Hematopoietic multipotent progenitor cell treated with erythropoietin and hydrocortisone succinate and interleukin-3 and kit ligand, for 4 days (in vitro differentiated cells): ENCODE measurements at regions not wholly inside any gene's neighbourhood (a gene's known extent, or its start where the extent isn't known, plus 50 kb on each side); places are given as distances from the start of the nearest gene placed in this dataset.
A peak's percentile ranks its signal among the peaks of the same experiment; 100 is the strongest.

Source experiments
- DNase-seq: peaks from one replicate; pipeline ENCODE4 v3.0.0-alpha.2; 2015

GRCh38 chr6:14031516-14031915 lies 86.1 kb upstream of the CD83 start:
- no peak for DNase-seq

- DNase-seq = no peak
Measured at GRCh38 chr6:14035071-14035847, 82.3 kb upstream of the CD83 start.

GRCh38 chr6:14035874-14036273 lies 81.7 kb upstream of the CD83 start:
- no peak for DNase-seq

GRCh38 chr6:14036911-14037310 lies 80.7 kb upstream of the CD83 start:
- DNase-seq = no peak

- peak; percentile 30 for DNase-seq
Measured at GRCh38 chr6:14037402-14038277, 79.9 kb upstream of the CD83 start.

GRCh38 chr6:14038467-14039437 lies 78.8 kb upstream of the CD83 start:
- DNase-seq = peak; percentile 14

- peak; percentile 5 for DNase-seq
Measured at GRCh38 chr6:14040042-14040441, 77.5 kb upstream of the CD83 start.

- peak; percentile 70 for DNase-seq
Measured at GRCh38 chr6:14046476-14047068, 71.0 kb upstream of the CD83 start.

DNA sequence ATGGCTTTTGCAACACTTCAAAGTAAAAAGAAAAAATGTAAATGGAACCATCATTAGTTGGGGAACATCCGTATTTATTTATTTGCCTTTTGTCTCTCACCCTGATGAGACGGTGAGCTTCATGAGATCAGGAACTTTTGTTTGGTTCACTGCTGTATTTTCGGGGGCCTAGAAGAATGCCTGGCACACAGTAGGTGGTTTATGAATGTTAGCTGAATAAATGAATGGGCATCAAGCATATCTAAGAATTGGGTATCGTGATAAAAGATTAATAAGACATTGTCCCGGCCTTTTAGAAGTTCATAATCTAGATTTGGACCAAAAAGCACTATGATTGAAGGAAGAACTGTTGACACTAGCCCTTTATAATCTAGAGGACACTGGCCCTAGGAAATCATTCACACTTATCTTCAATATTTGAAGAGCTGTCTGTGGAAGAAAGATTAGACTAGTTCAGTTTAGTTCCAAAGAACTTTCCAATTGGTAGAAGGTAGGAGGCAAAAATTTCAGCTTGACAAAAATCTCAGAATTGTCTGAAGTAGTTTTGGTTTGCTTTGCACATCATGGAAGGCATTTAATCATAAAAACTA lies 70.3 kb upstream of the CD83 start:
- no peak for DNase-seq

DNA sequence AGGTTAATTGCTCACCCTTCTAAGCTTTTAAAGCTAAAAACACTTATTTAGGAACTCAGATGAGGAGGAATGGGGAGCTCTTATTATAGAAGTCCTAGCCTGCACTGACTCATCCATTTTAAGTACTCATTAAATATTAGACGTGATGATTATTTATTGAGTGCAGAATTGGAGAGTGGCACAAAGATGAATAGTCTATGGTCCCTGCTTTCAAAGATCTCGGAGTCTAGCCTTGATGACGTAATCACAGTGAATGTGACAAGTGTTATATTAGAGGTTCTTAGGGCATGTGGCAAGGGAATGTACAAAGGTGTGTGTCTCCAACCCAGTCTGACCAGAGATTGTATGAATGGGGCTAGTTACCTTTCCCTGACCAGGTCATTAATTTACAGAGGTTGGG lies 68.7 kb upstream of the CD83 start:
- no peak for DNase-seq

DNA sequence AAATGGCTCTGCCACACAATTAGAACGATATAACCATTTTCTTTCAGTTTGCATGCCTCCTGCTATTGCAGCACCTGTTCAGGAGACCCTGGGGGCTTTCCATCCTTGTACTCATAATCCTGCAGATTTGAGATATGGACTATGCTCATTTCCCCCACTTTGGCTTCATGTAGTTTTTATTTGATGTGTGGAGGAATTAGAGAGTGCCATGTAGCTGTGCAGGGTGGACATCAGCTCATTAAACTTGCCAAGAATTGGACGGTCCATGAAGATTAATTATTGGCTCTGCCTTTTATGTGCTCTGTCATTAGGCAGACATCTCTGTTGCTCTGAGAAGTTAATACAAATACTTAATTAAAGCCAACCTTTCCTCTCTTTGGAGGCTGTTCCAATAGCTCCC lies 66.2 kb upstream of the CD83 start:
- DNase-seq = no peak

DNA sequence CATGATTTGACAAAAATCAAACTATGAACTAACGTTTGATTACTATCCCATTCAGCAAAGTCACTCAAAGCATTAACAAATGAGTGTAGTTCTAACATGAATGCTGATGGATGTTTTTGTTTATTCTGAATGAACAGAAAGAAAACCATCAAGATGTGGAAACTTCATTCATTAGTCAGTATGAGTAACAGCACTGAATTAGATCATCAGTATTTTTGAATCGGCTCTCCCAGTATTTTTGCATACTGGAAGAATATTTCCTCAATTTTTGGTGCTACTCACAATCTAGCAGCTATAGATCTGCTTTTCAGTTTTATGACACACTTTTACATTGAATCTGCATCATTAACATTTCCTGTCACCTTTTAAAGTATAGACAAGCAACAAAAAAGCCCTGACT lies 63.8 kb upstream of the CD83 start:
- no peak for DNase-seq

DNA sequence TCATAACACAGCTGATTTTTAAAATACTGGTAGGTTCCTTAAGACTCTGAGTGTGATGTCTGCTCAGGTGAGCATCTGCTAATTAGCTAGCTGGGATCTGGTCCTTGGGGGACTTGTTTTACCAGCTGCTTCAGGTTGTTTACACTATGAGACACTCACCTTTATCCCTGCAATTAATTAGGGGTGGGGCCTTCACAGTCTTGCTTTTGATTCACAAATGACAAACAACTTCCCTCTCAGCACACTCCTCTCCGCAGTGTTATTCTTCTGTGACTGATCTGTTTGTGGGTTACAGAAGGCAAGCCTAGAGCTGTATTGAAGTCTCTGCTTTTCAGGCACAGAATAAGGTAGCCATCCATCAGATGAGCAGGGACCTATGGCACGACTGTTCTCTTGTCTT lies 62.0 kb upstream of the CD83 start:
- no peak for DNase-seq

- DNase-seq = no peak
Measured at GRCh38 chr6:14058029-14058695, 59.4 kb upstream of the CD83 start.

DNA sequence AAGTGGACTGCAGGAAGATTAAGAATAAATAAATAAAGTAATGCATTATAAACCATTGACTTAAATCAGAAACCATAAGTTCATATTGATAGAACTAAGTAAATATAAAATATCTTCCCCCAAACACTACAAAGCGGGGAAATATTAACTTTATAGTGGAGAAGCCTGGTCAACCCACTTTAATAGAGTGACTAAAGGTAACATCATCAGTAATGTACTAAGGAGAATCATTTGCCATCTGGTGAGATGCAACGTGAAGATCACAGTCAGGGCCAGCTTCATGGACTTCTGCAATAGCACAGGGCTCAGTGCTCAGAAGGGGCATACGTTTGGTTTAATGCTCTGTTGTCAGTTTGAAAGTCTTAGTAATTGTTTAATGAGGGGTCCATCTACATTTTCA lies 58.8 kb upstream of the CD83 start:
- no peak for DNase-seq

GRCh38 chr6:14059791-14060436 lies 57.7 kb upstream of the CD83 start:
- DNase-seq = peak; percentile 45

DNA sequence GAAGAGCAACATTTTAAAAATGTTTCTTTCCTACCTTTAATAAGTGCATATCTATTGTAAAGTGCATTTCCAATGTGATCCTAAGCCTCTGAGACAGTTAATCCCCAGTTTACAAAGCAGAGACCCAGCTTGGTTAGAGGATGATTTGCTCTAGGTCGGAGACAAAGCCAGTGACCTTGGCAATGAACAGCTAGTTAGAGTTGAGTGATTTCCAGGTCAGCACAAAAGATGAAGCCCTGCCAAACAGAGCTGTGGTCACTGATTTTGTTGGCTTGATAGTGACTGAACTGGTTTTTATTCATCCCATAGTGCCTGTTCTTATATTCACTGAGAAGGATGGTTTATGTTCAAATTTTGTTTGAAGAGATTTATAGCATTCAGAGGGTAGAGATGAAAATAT lies 56.6 kb upstream of the CD83 start:
- no peak for DNase-seq

- no peak for DNase-seq
Measured at GRCh38 chr6:14061643-14062042, 55.9 kb upstream of the CD83 start.

DNA sequence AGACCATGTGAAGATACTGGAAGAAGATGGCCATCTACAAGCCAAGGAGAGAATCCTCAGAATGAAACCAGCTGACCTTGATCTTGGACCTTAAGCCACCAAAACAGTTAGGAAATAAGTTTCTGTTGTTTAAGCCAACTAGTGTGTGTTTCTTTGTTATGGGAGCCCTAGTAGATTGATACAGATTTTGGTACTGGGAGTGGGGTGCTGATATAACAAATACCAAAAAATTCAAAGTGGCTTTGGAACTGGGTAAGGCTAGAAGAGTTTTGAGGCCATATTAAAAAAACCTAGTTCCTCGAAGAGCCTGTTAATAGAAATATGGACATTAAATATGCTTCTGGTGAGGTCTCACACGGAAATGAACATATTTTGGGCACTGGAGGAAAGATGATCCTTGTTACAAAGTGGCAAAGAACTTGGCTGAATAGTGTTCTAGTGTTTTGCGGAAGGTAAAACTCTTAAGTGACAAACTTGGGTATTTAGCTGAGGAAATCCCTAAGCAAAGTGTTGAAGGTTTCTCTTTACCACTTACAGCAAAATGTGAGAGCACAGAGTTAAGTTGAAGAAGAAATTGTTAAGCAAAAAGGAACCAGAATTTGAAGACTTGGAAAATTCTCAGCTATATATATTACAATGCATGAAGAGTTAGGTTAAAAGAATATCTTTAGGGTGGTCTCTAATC lies 55.1 kb upstream of the CD83 start:
- no peak for DNase-seq

DNA sequence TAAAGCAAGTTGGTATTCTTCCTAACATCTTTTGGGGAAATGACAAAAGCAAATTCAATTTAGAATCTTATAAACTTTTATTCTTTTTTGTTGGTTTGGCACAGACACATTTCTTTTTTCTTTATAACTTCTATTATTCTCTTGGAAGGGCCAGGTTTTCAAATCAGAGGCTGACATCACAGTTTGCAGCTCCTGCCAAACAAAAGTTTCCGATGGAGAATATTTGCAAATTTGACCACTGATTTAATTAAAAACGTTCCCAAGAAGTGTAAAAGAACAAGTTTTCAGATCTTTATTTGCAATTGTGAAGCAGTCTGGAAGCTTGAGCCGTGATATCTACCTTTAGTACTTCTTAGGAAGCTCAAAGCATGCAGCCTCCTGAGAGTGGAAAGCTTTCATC lies 53.8 kb upstream of the CD83 start:
- DNase-seq = no peak

DNA sequence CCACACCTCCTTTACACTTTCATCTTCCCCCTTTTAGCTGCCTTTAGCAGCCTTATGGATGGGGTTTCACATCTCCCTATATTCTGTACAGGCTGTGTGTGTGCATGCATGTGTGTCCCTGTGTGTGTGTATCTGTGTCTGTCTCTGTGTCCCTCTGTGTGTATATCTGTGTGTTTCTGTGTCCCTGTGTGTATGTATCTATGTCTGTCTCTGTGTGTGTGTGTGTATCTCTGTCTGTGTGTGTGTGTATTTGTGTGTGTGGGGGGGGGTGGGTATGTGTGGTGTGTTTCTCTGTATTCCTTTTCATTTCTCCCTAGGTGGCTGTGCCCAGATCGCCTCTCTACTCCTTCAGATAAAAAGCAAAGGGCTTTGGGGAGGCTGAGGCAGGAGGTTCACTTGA lies 52.2 kb upstream of the CD83 start:
- DNase-seq = no peak
